HG02943 (cell line): ENCODE measurements at regions not wholly inside any gene's neighbourhood (a gene's known extent, or its start where the extent isn't known, plus 50 kb on each side); places are given as distances from the start of the nearest gene placed in this dataset.

Experiments
- ATAC-seq: cut with Tn5 transposase; IDR thresholded peaks from one replicate; pipeline ENCODE4 v1.9.1; 2021; ENCODE audit warnings: mild to moderate bottlenecking, low read depth, moderate library complexity; ENCODE audit not compliant: unreplicated experiment

- ATAC-seq, result no peak
These were observed 1579.2 kb upstream of the PIK3C3 start for GRCh38 chr18:40375837-40376236.

GRCh38 chr18:40371673-40372072 lies 1583.4 kb upstream of the PIK3C3 start:
- no peak for ATAC-seq

GRCh38 chr18:40367576-40367975 lies 1587.5 kb upstream of the PIK3C3 start:
- ATAC-seq, result no peak

- ATAC-seq, result no peak
These were observed 1588.5 kb upstream of the PIK3C3 start for GRCh38 chr18:40366521-40366920.

- no peak for ATAC-seq
These were observed 1589.5 kb upstream of the PIK3C3 start for GRCh38 chr18:40365526-40365925.

- no peak for ATAC-seq
These were observed 1594.5 kb upstream of the PIK3C3 start for GRCh38 chr18:40360558-40360957.

- ATAC-seq, result no peak
These were observed 1597.5 kb upstream of the PIK3C3 start for GRCh38 chr18:40357536-40357935.

- no peak for ATAC-seq
These were observed 1598.9 kb upstream of the PIK3C3 start for GRCh38 chr18:40356168-40356567.

GRCh38 chr18:40355726-40356125 lies 1599.3 kb upstream of the PIK3C3 start:
- no peak for ATAC-seq

GRCh38 chr18:40348196-40348595 lies 1606.8 kb upstream of the PIK3C3 start:
- no peak for ATAC-seq

- no peak for ATAC-seq
These were observed 1607.8 kb upstream of the PIK3C3 start for GRCh38 chr18:40347261-40347660.

GRCh38 chr18:40346146-40346545 lies 1608.9 kb upstream of the PIK3C3 start:
- ATAC-seq, result no peak

- no peak for ATAC-seq
These were observed 1613.3 kb upstream of the PIK3C3 start for GRCh38 chr18:40341701-40342100.

- ATAC-seq, result no peak
These were observed 1616.8 kb upstream of the PIK3C3 start for GRCh38 chr18:40338284-40338683.

- no peak for ATAC-seq
These were observed 1628.0 kb upstream of the PIK3C3 start for GRCh38 chr18:40326985-40327384.

GRCh38 chr18:40325988-40326387 lies 1629.0 kb upstream of the PIK3C3 start:
- no peak for ATAC-seq

GRCh38 chr18:40314199-40314598 lies 1640.8 kb upstream of the PIK3C3 start:
- no peak for ATAC-seq

GRCh38 chr18:40313030-40313642 lies 1641.9 kb upstream of the PIK3C3 start:
- no peak for ATAC-seq

- ATAC-seq, result no peak
These were observed 1647.4 kb upstream of the PIK3C3 start for GRCh38 chr18:40307627-40308026.

GRCh38 chr18:40296717-40297413 lies 1658.2 kb upstream of the PIK3C3 start:
- ATAC-seq, result no peak

- no peak for ATAC-seq
These were observed 1661.9 kb upstream of the PIK3C3 start for GRCh38 chr18:40292985-40293710.

- no peak for ATAC-seq
These were observed 1671.5 kb upstream of the PIK3C3 start for GRCh38 chr18:40283560-40283959.
